ENCODE measurements at regions not wholly inside any gene's neighbourhood (a gene's known extent, or its start where the extent isn't known, plus 50 kb on each side); places are given as distances from the start of the nearest gene placed in this dataset.

DNA sequence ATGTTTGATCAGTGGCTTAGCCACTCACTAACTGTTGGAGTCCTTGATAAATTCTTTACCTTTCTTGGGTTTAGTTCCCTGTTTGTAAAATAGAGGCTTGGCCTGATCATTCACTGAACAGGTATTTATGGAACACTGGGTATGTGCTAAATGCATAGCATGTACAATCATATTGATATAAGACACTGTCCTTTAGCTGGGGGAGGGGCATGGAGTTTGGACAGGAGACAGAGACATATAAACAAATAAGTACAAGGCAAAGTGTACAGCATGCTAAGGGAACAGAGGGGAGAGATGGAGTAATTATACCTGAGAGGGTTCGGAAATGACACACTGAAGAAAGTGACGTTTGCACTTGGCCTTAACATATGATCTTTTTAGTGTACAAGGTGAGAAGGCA, 124.3 kb upstream of the CACNA1E start:
- no peak for TF ChIP-seq GATA2 (IDR thresholded peaks at IDR 0.05; ENCODE audit: low read depth, low read length)
- no peak for TF ChIP-seq GATA3 (IDR thresholded peaks at IDR 0.05; ENCODE audit: low read depth, low read length)

Measured in SH-SY5Y (cell line).